GM19023 (cell line): ENCODE measurements at regions not wholly inside any gene's neighbourhood (a gene's known extent, or its start where the extent isn't known, plus 50 kb on each side); places are given as distances from the start of the nearest gene placed in this dataset.
"Not testable (repeated sequence)": the region's sequence is repeated elsewhere in the genome, so short reads cannot be mapped to it uniquely, and the experiment has no call there.

ENCODE experiments used
- ATAC-seq: cut with Tn5 transposase; IDR thresholded peaks from one replicate; pipeline ENCODE4 v1.9.1; 2021; ENCODE audit warnings: mild to moderate bottlenecking, moderate library complexity; ENCODE audit not compliant: unreplicated experiment

DNA sequence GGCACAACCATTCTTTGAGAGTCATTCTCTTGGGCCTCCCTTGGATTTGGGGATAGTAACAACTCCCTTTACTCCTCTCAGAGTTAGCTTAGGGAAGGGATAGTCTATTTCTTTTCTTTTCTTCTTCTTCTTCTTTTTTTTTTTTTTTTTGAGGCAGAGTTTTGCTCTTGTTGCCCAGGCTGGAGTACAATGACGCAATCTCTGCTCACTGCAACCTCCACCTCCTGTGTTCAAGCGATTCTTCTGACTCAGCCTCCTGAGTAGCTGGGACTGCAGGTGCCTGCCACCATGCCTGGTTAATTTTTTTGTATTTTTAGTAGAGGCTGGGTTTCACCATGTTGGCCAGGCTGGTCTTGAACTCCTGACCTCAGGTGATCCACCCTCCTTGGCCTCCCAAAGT lies 465.8 kb downstream of the PLCL1 start:
- ATAC-seq: not testable (repeated sequence)

DNA sequence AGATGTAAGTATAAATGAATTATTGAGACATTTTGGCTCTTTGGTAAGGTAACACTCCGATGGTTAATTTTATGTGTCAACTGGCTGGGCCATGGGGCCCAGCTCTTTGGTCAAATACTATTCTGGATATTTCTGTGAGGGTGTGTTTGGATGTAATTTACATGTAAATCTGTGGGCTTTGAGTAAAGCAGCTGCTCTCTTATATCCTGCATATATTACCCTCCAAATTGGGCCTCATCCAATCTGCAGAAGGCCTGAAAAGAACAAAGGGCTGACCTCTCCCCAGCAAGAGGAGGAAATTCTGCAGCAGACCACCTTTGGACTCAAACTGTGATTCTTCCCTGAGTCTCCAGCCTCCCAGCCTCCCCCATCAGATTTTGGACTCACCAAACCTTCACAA lies 464.1 kb downstream of the PLCL1 start:
- no peak for ATAC-seq

- ATAC-seq: no peak
These were observed 455.1 kb downstream of the PLCL1 start for GRCh38 chr2:198259496-198259895.

GRCh38 chr2:198254536-198255090 lies 450.2 kb downstream of the PLCL1 start:
- ATAC-seq: no peak

GRCh38 chr2:198253995-198254394 lies 449.6 kb downstream of the PLCL1 start:
- ATAC-seq: no peak

DNA sequence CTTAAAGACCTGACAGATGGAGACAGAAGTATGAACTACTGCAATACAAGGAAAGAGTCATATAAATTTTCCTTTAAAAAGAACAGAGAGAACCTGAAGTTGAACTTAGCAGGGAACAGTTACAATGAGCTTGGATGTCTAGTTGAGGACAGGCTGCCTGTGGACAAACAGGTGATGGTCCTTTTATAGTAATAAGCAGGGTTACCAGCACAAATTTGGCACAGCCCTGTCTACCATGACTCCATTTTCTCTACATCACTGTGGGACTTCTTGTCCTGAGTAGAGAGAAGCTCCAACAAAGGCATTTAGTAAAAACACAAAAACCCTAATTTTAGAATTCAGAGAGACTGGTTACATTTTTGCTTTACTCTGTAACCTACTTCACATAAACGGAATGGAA lies 448.1 kb downstream of the PLCL1 start:
- no peak for ATAC-seq

DNA sequence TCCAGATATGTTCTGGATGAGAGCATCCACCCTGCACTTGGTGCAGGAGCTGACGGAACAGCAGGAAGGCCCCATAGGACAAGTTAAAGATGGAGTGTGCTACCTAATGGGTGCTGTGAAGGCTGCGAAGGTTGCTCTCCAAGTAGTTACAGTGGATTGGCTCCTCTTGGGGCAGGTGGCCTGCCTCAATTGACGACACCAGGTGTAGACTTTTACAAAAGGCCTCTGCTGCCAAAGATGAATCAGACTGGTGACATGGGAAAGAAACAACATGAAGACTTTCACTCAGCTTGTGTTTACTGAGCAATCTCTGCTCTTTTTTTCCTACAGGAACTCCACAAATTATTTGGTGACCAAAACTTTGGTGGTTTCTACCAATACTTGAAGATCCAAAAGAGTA lies 437.7 kb downstream of the PLCL1 start:
- no peak for ATAC-seq

- ATAC-seq: no peak
These were observed 434.0 kb downstream of the PLCL1 start for GRCh38 chr2:198238429-198238828.

- no peak for ATAC-seq
These were observed 431.9 kb downstream of the PLCL1 start for GRCh38 chr2:198236338-198236737.

GRCh38 chr2:198232281-198232680 lies 427.9 kb downstream of the PLCL1 start:
- ATAC-seq: no peak

- ATAC-seq: no peak
These were observed 427.2 kb downstream of the PLCL1 start for GRCh38 chr2:198231562-198231961.

DNA sequence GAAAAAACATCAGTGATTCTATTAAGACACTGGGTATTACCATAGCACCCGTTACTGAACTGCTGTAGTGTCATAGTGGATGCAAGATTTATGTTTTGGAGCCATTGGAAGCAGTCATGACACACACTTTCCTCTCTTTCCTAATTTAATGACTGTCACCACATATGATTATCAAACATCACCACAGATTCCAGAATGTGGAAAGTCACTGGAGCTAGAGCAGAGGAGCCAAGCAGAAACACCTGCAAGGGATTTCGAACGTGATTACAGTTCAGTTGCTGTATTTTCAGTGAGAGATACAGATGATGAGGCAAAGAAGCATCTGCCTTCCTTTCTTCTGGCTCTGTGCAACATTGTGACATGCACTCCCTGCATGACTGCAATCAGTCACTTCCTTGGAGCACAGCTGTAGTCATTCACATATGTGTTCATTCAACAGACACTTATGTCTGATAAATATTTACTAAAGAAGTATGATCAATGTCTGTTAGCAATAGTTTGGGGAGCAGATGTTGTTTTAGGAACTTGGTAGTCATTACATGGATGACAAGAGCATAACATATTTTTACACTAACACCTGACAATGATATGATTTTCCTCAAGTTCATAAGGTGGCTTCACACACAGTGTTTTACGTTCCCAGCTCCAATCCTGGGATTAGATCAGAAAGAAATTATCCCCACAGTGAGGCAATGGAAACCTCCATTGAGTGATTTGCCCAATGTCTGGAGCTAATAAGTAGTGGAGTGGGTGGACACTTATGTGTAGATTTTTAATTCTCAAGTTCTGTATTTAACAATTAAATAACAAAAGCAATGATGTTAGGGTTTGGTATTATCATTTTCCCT lies 416.6 kb downstream of the PLCL1 start:
- ATAC-seq: no peak

- no peak for ATAC-seq
These were observed 414.9 kb downstream of the PLCL1 start for GRCh38 chr2:198219292-198219691.

- no peak for ATAC-seq
These were observed 409.8 kb downstream of the PLCL1 start for GRCh38 chr2:198214114-198214596.

- ATAC-seq: no peak
These were observed 408.9 kb downstream of the PLCL1 start for GRCh38 chr2:198213253-198213652.

- no peak for ATAC-seq
These were observed 407.3 kb downstream of the PLCL1 start for GRCh38 chr2:198211706-198212105.

GRCh38 chr2:198203336-198204069 lies 399.1 kb downstream of the PLCL1 start:
- no peak for ATAC-seq
